ENCODE measurements at regions not wholly inside any gene's neighbourhood (a gene's known extent, or its start where the extent isn't known, plus 50 kb on each side); places are given as distances from the start of the nearest gene placed in this dataset.

DNA sequence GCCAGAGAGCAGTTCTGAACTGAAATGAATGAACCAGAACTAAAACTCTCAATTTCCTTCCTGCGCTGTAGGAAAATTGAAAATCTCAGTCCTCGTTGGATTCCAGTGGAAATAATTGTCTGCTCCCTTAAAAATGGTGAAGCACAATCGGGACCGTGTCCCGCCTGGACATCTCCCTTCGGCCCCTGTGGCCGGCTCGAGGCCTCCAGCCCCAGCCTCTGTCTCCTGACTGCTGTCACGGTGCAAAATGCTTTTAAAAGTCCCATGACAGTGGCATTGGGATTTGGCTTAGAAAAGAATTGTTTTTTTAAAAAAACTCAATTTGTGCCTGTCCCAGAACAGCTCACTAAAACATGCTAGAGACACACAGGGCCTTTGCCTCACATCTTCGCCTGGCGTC is 142.5 kb downstream of the ZNF664 start:
- H4K20me1 ChIP-seq (ENCODE audit: insufficient read depth): no peaks in the 10 kb centered on the region
- no peaks in the 10 kb centered on the region for H3K79me2 ChIP-seq (ENCODE audit: insufficient read depth)
- no peaks in the 10 kb centered on the region for H3F3A ChIP-seq (ENCODE audit: insufficient read depth)
- H3K4me3 ChIP-seq: no peak overlapping the region
- H3K4me1 ChIP-seq (ENCODE audit: insufficient read depth): no peaks in the 10 kb centered on the region
- H3K36me3 ChIP-seq (ENCODE audit: low read depth): no peaks in the 10 kb centered on the region
- WGBS, 2 experiments (ENCODE audit: low coverage in 1 of 2, low lambda C conversion rate in 2 of 2, missing lambda C conversion rate in 2 of 2): 82 to 86% methylated on average over 11 of the region's 11 CpGs
- H3K4me2 ChIP-seq (ENCODE audit: unreplicated experiment): no peak overlapping the region
- H3K9me3 ChIP-seq (ENCODE audit: low read depth): no peaks in the 10 kb centered on the region
- H2AFZ ChIP-seq: no peak overlapping the region
- TF ChIP-seq EZH2phosphoT487 (IDR thresholded peaks at IDR 0.05; ENCODE audit: insufficient read depth, low read depth) (no peak), EZH2 (IDR thresholded peaks at IDR 0.05; ENCODE audit: insufficient read depth, poor library complexity, severe bottlenecking) (no peak)
- H3K27me3 ChIP-seq (replicated peaks; ENCODE audit: insufficient read depth): no peaks in the 10 kb centered on the region
- in situ Hi-C loops (cut with MboI): no loop called here
- no peak for DNase-seq
- no peaks in the 10 kb centered on the region for H3K9me2 ChIP-seq (ENCODE audit: insufficient read depth)
- no peak overlapping the region for H3K9ac ChIP-seq
- H3K27ac ChIP-seq: no peak overlapping the region

DNA sequence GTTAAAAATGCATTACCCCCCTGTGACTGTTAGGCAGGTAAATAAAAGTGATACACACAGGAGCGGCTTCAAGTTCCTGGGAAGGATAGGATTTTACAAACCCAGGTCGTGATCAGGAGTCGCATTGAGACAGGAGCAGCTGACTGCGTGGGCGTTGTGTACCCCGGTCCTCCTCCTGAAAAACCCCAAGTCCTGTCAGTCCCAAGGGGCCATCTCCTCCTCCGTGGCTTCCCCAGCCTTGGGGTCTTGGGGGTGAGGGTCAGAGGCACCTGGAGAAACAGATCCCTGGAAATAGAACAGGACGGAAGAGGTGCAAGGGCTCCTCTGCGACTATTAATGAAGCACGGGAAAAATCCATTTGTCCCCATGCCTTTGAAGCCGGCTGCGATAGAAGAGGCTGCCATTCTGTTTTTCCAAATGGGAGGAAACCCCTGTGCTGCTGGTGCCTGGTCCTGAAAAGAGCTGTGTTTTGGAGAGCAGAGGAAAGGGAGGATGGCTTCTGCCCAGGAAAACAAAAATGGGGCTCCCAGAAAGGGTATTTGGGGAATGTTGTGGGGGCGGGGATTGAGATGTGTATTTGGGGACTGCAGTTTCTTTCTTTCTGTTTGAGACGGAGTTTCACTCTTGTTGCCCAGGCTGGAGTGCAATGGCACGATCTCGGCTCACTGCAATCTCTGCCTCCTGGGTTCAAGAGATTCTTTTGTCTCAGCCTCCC is 143.1 kb downstream of the ZNF664 start:
- no peaks in the 10 kb centered on the region for H3K79me2 ChIP-seq (ENCODE audit: insufficient read depth)
- H3F3A ChIP-seq (ENCODE audit: insufficient read depth): no peaks in the 10 kb centered on the region
- H3K9me2 ChIP-seq (ENCODE audit: insufficient read depth): no peaks in the 10 kb centered on the region
- H4K20me1 ChIP-seq (ENCODE audit: insufficient read depth): no peaks in the 10 kb centered on the region
- H3K4me1 ChIP-seq (ENCODE audit: insufficient read depth): no peaks in the 10 kb centered on the region
- H2AFZ ChIP-seq: no peak overlapping the region
- in situ Hi-C loops (cut with MboI): no loop called here
- no peaks in the 10 kb centered on the region for H3K36me3 ChIP-seq (ENCODE audit: low read depth)
- no peaks in the 10 kb centered on the region for H3K9me3 ChIP-seq (ENCODE audit: low read depth)
- no peak for TF ChIP-seq EZH2 (IDR thresholded peaks at IDR 0.05; ENCODE audit: insufficient read depth, poor library complexity, severe bottlenecking)
- TF ChIP-seq EZH2phosphoT487 (IDR thresholded peaks at IDR 0.05; ENCODE audit: insufficient read depth, low read depth): no peak
- DNase-seq: no peak
- H3K27me3 ChIP-seq (replicated peaks; ENCODE audit: insufficient read depth): no peaks in the 10 kb centered on the region
- WGBS, 2 experiments (ENCODE audit: low coverage in 1 of 2, low lambda C conversion rate in 2 of 2, missing lambda C conversion rate in 2 of 2): 75 to 79% methylated on average over 16 of the region's 16 CpGs
- H3K9ac ChIP-seq: no peak overlapping the region
- no peak overlapping the region for H3K4me2 ChIP-seq (ENCODE audit: unreplicated experiment)
- no peak overlapping the region for H3K27ac ChIP-seq
- no peak overlapping the region for H3K4me3 ChIP-seq

DNA sequence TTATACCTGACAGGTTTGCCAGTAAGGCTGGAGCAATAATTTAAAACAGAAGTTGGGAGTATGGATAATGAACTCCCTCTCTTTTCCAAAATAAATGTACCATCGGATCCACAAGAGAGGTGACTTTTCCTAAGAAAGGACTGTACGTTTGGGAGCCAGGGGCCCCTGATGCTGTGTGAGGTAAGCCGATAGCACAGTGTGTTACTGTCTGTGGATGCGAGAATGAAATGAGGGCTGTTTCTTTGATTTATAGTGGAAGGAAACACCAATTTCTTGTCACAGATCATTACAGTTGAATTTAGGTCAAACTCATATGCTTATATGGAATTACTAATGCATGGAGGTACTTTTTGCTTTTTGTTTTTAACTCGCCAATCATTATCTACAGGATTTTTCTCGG is 147.7 kb downstream of the ZNF664 start:
- no peak overlapping the region for H3K9ac ChIP-seq
- no peak overlapping the region for H3K4me2 ChIP-seq (ENCODE audit: unreplicated experiment)
- H2AFZ ChIP-seq: no peak overlapping the region
- DNase-seq: no peak
- no peaks in the 10 kb centered on the region for H3K9me3 ChIP-seq (ENCODE audit: low read depth)
- in situ Hi-C loops (cut with MboI): no loop called here
- 54 to 59% methylated on average over 6 of the region's 6 CpGs for WGBS, 2 experiments (ENCODE audit: low coverage in 1 of 2, low lambda C conversion rate in 2 of 2, missing lambda C conversion rate in 2 of 2)
- no peaks in the 10 kb centered on the region for H3K4me1 ChIP-seq (ENCODE audit: insufficient read depth)
- no peaks in the 10 kb centered on the region for H3K27me3 ChIP-seq (replicated peaks; ENCODE audit: insufficient read depth)
- TF ChIP-seq EZH2 (IDR thresholded peaks at IDR 0.05; ENCODE audit: insufficient read depth, poor library complexity, severe bottlenecking) (no peak), EZH2phosphoT487 (IDR thresholded peaks at IDR 0.05; ENCODE audit: insufficient read depth, low read depth) (no peak)
- H3K79me2 ChIP-seq (ENCODE audit: insufficient read depth): no peaks in the 10 kb centered on the region
- H4K20me1 ChIP-seq (ENCODE audit: insufficient read depth): no peaks in the 10 kb centered on the region
- H3K4me3 ChIP-seq: no peak overlapping the region
- H3K27ac ChIP-seq: no peak overlapping the region
- no peaks in the 10 kb centered on the region for H3K9me2 ChIP-seq (ENCODE audit: insufficient read depth)
- no peaks in the 10 kb centered on the region for H3K36me3 ChIP-seq (ENCODE audit: low read depth)
- no peaks in the 10 kb centered on the region for H3F3A ChIP-seq (ENCODE audit: insufficient read depth)

DNA sequence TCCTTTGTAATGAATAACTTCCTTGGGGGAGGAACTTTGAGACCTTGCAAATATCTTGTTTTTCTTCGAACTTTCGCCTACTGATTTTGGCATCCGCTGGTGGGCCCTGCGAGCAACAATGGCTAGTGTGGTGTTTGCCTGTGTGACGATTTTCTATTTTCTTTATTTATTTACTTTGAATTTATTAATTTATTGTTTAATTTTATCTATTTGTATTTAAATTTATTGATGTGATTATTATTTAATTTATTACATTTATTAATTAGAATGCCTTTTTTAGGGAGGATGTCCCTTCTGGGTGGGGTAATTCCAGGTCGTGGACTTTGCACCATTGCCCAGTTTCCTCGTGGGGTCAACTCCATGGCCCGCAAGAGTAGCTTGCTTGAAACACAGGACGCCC is 149.7 kb downstream of the ZNF664 start:
- Histone ChIP-seq H4K20me1 (ENCODE audit: insufficient read depth) (no peaks in the 10 kb centered on the region), H3K27ac (no peak overlapping the region), H3K9me3 (ENCODE audit: low read depth) (no peaks in the 10 kb centered on the region), H3K4me3 (no peak overlapping the region), H3K9ac (no peak overlapping the region), H3K4me1 (ENCODE audit: insufficient read depth) (no peaks in the 10 kb centered on the region), H3K79me2 (ENCODE audit: insufficient read depth) (no peaks in the 10 kb centered on the region), H3K27me3 (replicated peaks; ENCODE audit: insufficient read depth) (0 out of 2 replicates have a peak, but pooled peaks cover 5% of the 10 kb centered on the region), H3K4me2 (ENCODE audit: unreplicated experiment) (no peak overlapping the region), H2AFZ (no peak overlapping the region), H3K36me3 (ENCODE audit: low read depth) (no peaks in the 10 kb centered on the region), H3F3A (ENCODE audit: insufficient read depth) (no peaks in the 10 kb centered on the region), H3K9me2 (ENCODE audit: insufficient read depth) (no peaks in the 10 kb centered on the region)
- TF ChIP-seq EZH2phosphoT487 (IDR thresholded peaks at IDR 0.05; ENCODE audit: insufficient read depth, low read depth): no peak
- 69 to 74% methylated on average over 9 of the region's 9 CpGs for WGBS, 2 experiments (ENCODE audit: low coverage in 1 of 2, low lambda C conversion rate in 2 of 2, missing lambda C conversion rate in 2 of 2)
- in situ Hi-C loops (cut with MboI): no loop called here
- DNase-seq: no peak

Measured in GM23248 (cell line).